ENCODE measurements at regions not wholly inside any gene's neighbourhood (a gene's known extent, or its start where the extent isn't known, plus 50 kb on each side); places are given as distances from the start of the nearest gene placed in this dataset.

- no peak for TF ChIP-seq CTCF (IDR thresholded peaks at IDR 0.05; ENCODE audit: low read depth, low read length, missing input control)
- TF ChIP-seq HNF4G (IDR thresholded peaks at IDR 0.05): no peak
- no peak for TF ChIP-seq FOXA1 (IDR thresholded peaks at IDR 0.05)
- no peak for TF ChIP-seq RAD21 (IDR thresholded peaks at IDR 0.05)
- TF ChIP-seq FOXA2 (IDR thresholded peaks at IDR 0.05): no peak
- no peak for TF ChIP-seq SP1 (IDR thresholded peaks at IDR 0.05)
Observed at GRCh38 chr5:72010430-72010829, 96.8 kb upstream of the MAP1B start (continued).

GRCh38 chr5:72012906-72013305 is 94.4 kb upstream of the MAP1B start:
- WGBS: 72% methylated on average over 4 of the region's 4 CpGs
- Histone ChIP-seq H3K36me3 (ENCODE audit: control insufficient read depth in 4 of 4, insufficient read depth in 3 of 4, low read depth in 1 of 4, low read length in 3 of 4) (no peaks in the 10 kb centered on the region), H3K4me3 (ENCODE audit: low read depth in 1 of 3, low read length in 3 of 3) (no peak overlapping the region), H3K4me1 (ENCODE audit: control insufficient read depth in 4 of 4, insufficient read depth in 4 of 4, low read length in 3 of 4) (no peaks in the 10 kb centered on the region), H3K9me3 (ENCODE audit: control insufficient read depth in 4 of 4, low read length in 3 of 4) (no peaks in the 10 kb centered on the region), H3K27ac (ENCODE audit: low read depth in 1 of 2, low read length in 2 of 2) (no peak overlapping the region), H3K27me3 (ENCODE audit: control insufficient read depth in 4 of 4, insufficient read depth in 4 of 4, low read length in 3 of 4) (peaks cover 0 to 11% (median 0%) of the 10 kb centered on the region in 4 donors), H3K9ac (ENCODE audit: low read depth in 1 of 2, low read length in 2 of 2) (no peak overlapping the region)
- no peak for DNase-seq (ENCODE audit: low spot score)
- TF ChIP-seq JUND (IDR thresholded peaks at IDR 0.05) (no peak), ZBTB33 (IDR thresholded peaks at IDR 0.05) (no peak), HNF4A (conservative IDR thresholded peaks at IDR 0.05) (no peak), EGR1 (IDR thresholded peaks at IDR 0.05; ENCODE audit: low read depth in 2 of 2) (no peak)

GRCh38 chr5:72013766-72014624 is 93.3 kb upstream of the MAP1B start:
- H3K9me3 ChIP-seq (ENCODE audit: control insufficient read depth in 4 of 4, low read length in 3 of 4): no peaks in the 10 kb centered on the region
- H3K4me3 ChIP-seq (ENCODE audit: low read depth in 1 of 3, low read length in 3 of 3): no peak overlapping the region
- TF ChIP-seq TAF1 (conservative IDR thresholded peaks at IDR 0.05) (no peak), MAX (IDR thresholded peaks at IDR 0.05) (no peak), ZBTB33 (IDR thresholded peaks at IDR 0.05) (no peak), HNF4G (IDR thresholded peaks at IDR 0.05) (no peak), GABPA (IDR thresholded peaks at IDR 0.05 in 1 of 2, conservative IDR thresholded peaks at IDR 0.05 in 1 of 2) (no peak), FOXA2 (IDR thresholded peaks at IDR 0.05) (no peak), EGR1 (IDR thresholded peaks at IDR 0.05; ENCODE audit: low read depth in 2 of 2) (no peak), NR2F2 (IDR thresholded peaks at IDR 0.05) (no peak), ATF3 (IDR thresholded peaks at IDR 0.05) (no peak)
- no peak overlapping the region for H3K9ac ChIP-seq (ENCODE audit: low read depth in 1 of 2, low read length in 2 of 2)
- no peak for DNase-seq (ENCODE audit: low spot score)
- H3K36me3 ChIP-seq (ENCODE audit: control insufficient read depth in 4 of 4, insufficient read depth in 3 of 4, low read depth in 1 of 4, low read length in 3 of 4): no peaks in the 10 kb centered on the region
- WGBS: 74% methylated on average over 10 of the region's 10 CpGs
- H3K27me3 ChIP-seq (ENCODE audit: control insufficient read depth in 4 of 4, insufficient read depth in 4 of 4, low read length in 3 of 4): peaks cover 0 to 11% (median 0%) of the 10 kb centered on the region in 4 donors
- no peak overlapping the region for H3K27ac ChIP-seq (ENCODE audit: low read depth in 1 of 2, low read length in 2 of 2)
- H3K4me1 ChIP-seq (ENCODE audit: control insufficient read depth in 4 of 4, insufficient read depth in 4 of 4, low read length in 3 of 4): no peaks in the 10 kb centered on the region
